GM12878 (cell line): ENCODE measurements at regions not wholly inside any gene's neighbourhood (a gene's known extent, or its start where the extent isn't known, plus 50 kb on each side); places are given as distances from the start of the nearest gene placed in this dataset.

ENCODE experiments used
- ATAC-seq: fragments of 200-7000 bp; cut with Tn5 transposase; 3 replicates; pipeline ENCODE4 v1.9.1; 2020; ENCODE audit warnings: mild to moderate bottlenecking, moderate library complexity
- BruUV-seq: library from RNA; stranded (reverse); fragments of 400-500 nt; replicated peaks from 2 replicates; lab custom pipeline; 2021; lab: Mats Ljungman, UMichigan
- CTCF ChIA-PET: fragments of 300-600 bp; sonication (Branson Sonifier 250); formaldehyde crosslinking; extraction: SDS; loops from one replicate; lab custom pipeline; 2021; ENCODE audit warnings: inconsistent platforms; lab: Yijun Ruan, JAX
- POLR2A ChIA-PET: fragments of 350-600 bp; formaldehyde crosslinking; extraction: SDS; loops from one replicate; lab custom pipeline; 2021; ENCODE audit warnings: inconsistent platforms; lab: Charles Lee
- RAD21 ChIA-PET: fragments of 300-600 bp; sonication (Branson Sonifier 250); formaldehyde crosslinking; loops from one replicate; lab custom pipeline; 2023; ENCODE audit warnings: antibody characterized with exemption; ENCODE audit not compliant: unreplicated experiment; lab: Charles Lee
- SMC1A ChIA-PET: fragments of 300-600 bp; sonication (Branson Sonifier 250); formaldehyde crosslinking; loops from one replicate; lab custom pipeline; 2023; ENCODE audit not compliant: unreplicated experiment, uncharacterized antibody; lab: Charles Lee
- DNase-seq: peaks from one replicate; pipeline ENCODE4 v3.0.0-alpha.2; 2011; ENCODE audit warnings: low read depth, low spot score
- FAIRE-seq: peaks from 3 replicates; lab custom pipeline; 2011; peaks lifted over from hg19 to GRCh38; lab: Jason Lieb, UNC
- H2AFZ ChIP-seq: 2 replicates; pipeline ENCODE4 v1.6.0; 2011; ENCODE audit warnings: low read depth, low read length, control low read depth; ENCODE audit not compliant: control insufficient read depth
- H3K27ac ChIP-seq: 2 replicates; pipeline ENCODE4 v1.5.1; 2011; ENCODE audit warnings: control low read depth; ENCODE audit not compliant: control insufficient read depth, insufficient read depth
- H3K27me3 ChIP-seq, 2 experiments: replicated peaks in 1 of 2; 2 replicates each; pipeline versions ENCODE4 v1.6.0 to v1.6.1; 2011; ENCODE audit warnings: low read length in 1 of 2; ENCODE audit not compliant: control insufficient read depth in 2 of 2, insufficient read depth in 2 of 2
- H3K36me3 ChIP-seq, 2 experiments: 2 replicates each; pipeline ENCODE4 v1.5.1; 2011; ENCODE audit warnings: low read length in 1 of 2; ENCODE audit not compliant: control insufficient read depth in 2 of 2, insufficient read depth in 2 of 2
- H3K4me1 ChIP-seq: 2 replicates; pipeline ENCODE4 v1.6.1; 2011; ENCODE audit warnings: mild to moderate bottlenecking, low read length, moderate library complexity, mixed read lengths; ENCODE audit not compliant: control insufficient read depth, insufficient read depth
- H3K4me2 ChIP-seq: 2 replicates; pipeline ENCODE4 v1.6.0; 2011; ENCODE audit warnings: control low read depth; ENCODE audit not compliant: control insufficient read depth, insufficient read depth
- H3K4me3 ChIP-seq: fragments of 200-600 bp; sonication (generic); 2 replicates; pipeline ENCODE4 v1.5.1; 2016
- H3K79me2 ChIP-seq: 2 replicates; pipeline ENCODE4 v1.6.0; 2011; ENCODE audit warnings: low read length; ENCODE audit not compliant: control insufficient read depth, insufficient read depth
- H3K9ac ChIP-seq: 2 replicates; pipeline ENCODE4 v1.8.0; 2011; ENCODE audit warnings: low read length, control low read depth, mixed read lengths; ENCODE audit not compliant: control insufficient read depth, insufficient read depth
- H3K9me3 ChIP-seq: replicated peaks from 3 replicates; pipeline ENCODE4 v1.5.1; 2011; ENCODE audit warnings: mild to moderate bottlenecking, low read length; ENCODE audit not compliant: control insufficient read depth, insufficient read depth
- H4K20me1 ChIP-seq: 2 replicates; pipeline ENCODE4 v1.6.0; 2011; ENCODE audit not compliant: control insufficient read depth, insufficient read depth
- BRCA1 ChIP-seq: IDR thresholded peaks from 2 replicates; pipeline ENCODE4 v1.6.1; 2011; ENCODE audit warnings: low read depth, low read length, improper control_type of control experiment
- CBX3 ChIP-seq: fragments of 200-600 bp; sonication (generic); IDR thresholded peaks from 2 replicates; pipeline ENCODE4 v1.6.1; 2016; ENCODE audit warnings: low read depth, borderline replicate concordance
- EP300 ChIP-seq, 2 experiments: fragments of 150-350 bp in 1 of 2; IDR thresholded peaks; 2 replicates each; pipeline ENCODE4 v1.6.1; 2011 to 2012; ENCODE audit warnings: low read depth in 2 of 2, low read length in 2 of 2, borderline replicate concordance in 1 of 2, improper control_type of control experiment in 1 of 2, inconsistent platforms in 1 of 2; ENCODE audit not compliant: control insufficient read depth in 1 of 2
- FOXM1 ChIP-seq: IDR thresholded peaks from 2 replicates; pipeline ENCODE4 v1.6.1; 2012; ENCODE audit warnings: low read depth, mild to moderate bottlenecking, inconsistent platforms, low read length, moderate library complexity
- HDAC6 ChIP-seq: fragments of 200-600 bp; sonication (generic); IDR thresholded peaks from one replicate; pipeline ENCODE4 v1.8.0; 2017; ENCODE audit warnings: antibody characterized with exemption; ENCODE audit not compliant: unreplicated experiment
- PAX8 ChIP-seq: fragments of 450-650 bp; IDR thresholded peaks from 2 replicates; pipeline ENCODE4 v1.6.1; 2017; ENCODE audit warnings: mild to moderate bottlenecking, moderate library complexity
- POLR2AphosphoS5 ChIP-seq: IDR thresholded peaks from 2 replicates; pipeline ENCODE4 v1.6.1; 2011; ENCODE audit warnings: mild to moderate bottlenecking, low read length, inconsistent platforms
- SMAD1 ChIP-seq: fragments of 450-650 bp; IDR thresholded peaks from 2 replicates; pipeline ENCODE4 v1.6.1; 2018; ENCODE audit warnings: mild to moderate bottlenecking, low read depth; ENCODE audit not compliant: partially characterized antibody
- WRNIP1 ChIP-seq: IDR thresholded peaks from 2 replicates; pipeline ENCODE4 v1.6.1; 2011; ENCODE audit warnings: low read depth, low read length, improper control_type of control experiment, borderline replicate concordance
- ZBTB11 ChIP-seq: fragments of 450-650 bp; formaldehyde crosslinking; IDR thresholded peaks from 2 replicates; pipeline ENCODE4 v1.5.0; 2022; ENCODE audit warnings: mild to moderate bottlenecking, missing genetic modification characterization
- WGBS: methylation state at CpG from one replicate; pipeline ENCODE4 v1.1.6; 2016; ENCODE audit warnings: low lambda C conversion rate; ENCODE audit not compliant: insufficient replicate concordance, insufficient coverage; ENCODE audit errors: missing lambda C conversion rate; 5-methylcytosine and 5-hydroxymethylcytosine counted together
- in situ Hi-C: fragments of 300-500 bp; cut with MboI; formaldehyde crosslinking; loops from 9 replicates; pipeline ENCODE4 v1.14.3; 2018; ENCODE audit warnings: mixed read lengths
- intact Hi-C: fragments of 100-400 bp; cut with micrococcal nuclease; formaldehyde crosslinking; loops from one replicate; pipeline ENCODE4 v1.14.2; 2022; ENCODE audit not compliant: unreplicated experiment
- TF ChIP-seq, protein P1 (sequence below): IDR thresholded peaks from 2 replicates; pipeline ENCODE4 v1.6.1; 2011; ENCODE audit warnings: low read depth, mild to moderate bottlenecking, low read length, moderate library complexity, borderline replicate concordance; ENCODE audit errors: extremely low read depth
- TF ChIP-seq, protein P2 (sequence below): fragments of 450-650 bp; IDR thresholded peaks from 2 replicates; pipeline ENCODE4 v1.6.1; 2016; ENCODE audit warnings: mild to moderate bottlenecking

DNA sequence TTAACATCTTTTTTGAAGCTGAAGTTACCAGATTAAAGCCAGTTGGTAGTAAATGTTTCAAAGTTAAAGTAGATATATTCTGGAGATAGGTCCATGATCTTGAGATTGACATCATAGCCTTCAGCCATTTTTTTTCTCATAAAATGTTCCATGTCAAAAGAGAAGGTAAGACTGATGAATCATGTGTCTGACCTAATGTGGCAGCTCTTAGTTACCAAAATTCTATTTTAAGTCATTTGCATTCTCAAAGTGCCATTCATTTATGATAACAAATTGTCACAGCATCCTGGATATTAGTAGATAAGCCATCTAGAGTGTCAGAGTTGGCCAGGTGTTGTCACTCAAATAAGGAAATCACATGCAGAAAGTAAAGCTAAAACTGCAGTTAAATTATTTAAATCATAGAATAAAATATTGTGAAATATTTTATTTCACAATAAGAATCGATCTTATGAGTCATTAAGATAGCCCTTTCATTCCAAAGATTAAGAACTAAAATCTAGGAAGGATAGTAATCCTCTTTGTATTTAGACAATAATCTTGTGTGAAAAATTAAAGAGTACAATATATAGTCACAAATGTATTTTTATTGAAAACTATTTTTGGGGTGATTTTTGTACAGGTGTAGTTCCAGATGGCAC is 65.7 kb upstream of the ADAD1 start:
- H3K4me1 ChIP-seq = no peaks in the 10 kb centered on the region
- CTCF ChIA-PET = interaction anchor here (0.7 to 2.7 kb wide), 4 partner anchors 10 to 265 kb away, joined by 3 to 10 read pairs (median 4); no protein-coding TSS in a partner anchor
- FAIRE-seq (no peak), ATAC-seq (no peak), DNase-seq (no peak)
- no peaks in the 10 kb centered on the region; a peak in 1 of 4 replicates for H3K36me3 ChIP-seq
- no peak overlapping the region for H3K27ac ChIP-seq
- no peak overlapping the region for H3K4me2 ChIP-seq
- no peak overlapping the region for H3K4me3 ChIP-seq
- RAD21 ChIA-PET = interaction anchor here (1.1 kb wide), 1 partner anchor 229 kb away, joined by 3 read pairs; no protein-coding TSS in a partner anchor
- POLR2A ChIA-PET = interaction anchor here (0.6 kb wide), 1 partner anchor 575 kb away, joined by 3 read pairs; no protein-coding TSS in a partner anchor
- no peaks in the 10 kb centered on the region for H3K27me3 ChIP-seq
- SMC1A ChIA-PET = interaction anchor here (0.6 to 2.6 kb wide), 4 partner anchors 14 to 265 kb away, joined by 3 to 8 read pairs (median 4); no protein-coding TSS in a partner anchor
- BruUV-seq = no TSS peak
- no peak for TF ChIP-seq BRCA1
- TF ChIP-seq FOXM1 = no peak
- TF ChIP-seq, protein P1, sequence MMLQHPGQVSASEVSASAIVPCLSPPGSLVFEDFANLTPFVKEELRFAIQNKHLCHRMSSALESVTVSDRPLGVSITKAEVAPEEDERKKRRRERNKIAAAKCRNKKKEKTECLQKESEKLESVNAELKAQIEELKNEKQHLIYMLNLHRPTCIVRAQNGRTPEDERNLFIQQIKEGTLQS = no peak
- no peak for TF ChIP-seq WRNIP1
- no peak overlapping the region for H2AFZ ChIP-seq
- intact Hi-C loops = no loop called here
- H3K9me3 ChIP-seq = no peaks in the 10 kb centered on the region
- 96% methylated on average over 1 of the region's 1 CpG for WGBS
- no peaks in the 10 kb centered on the region for H3K79me2 ChIP-seq
- no peak overlapping the region for H3K9ac ChIP-seq
- in situ Hi-C loops = no loop called here
- H4K20me1 ChIP-seq = no peaks in the 10 kb centered on the region

DNA sequence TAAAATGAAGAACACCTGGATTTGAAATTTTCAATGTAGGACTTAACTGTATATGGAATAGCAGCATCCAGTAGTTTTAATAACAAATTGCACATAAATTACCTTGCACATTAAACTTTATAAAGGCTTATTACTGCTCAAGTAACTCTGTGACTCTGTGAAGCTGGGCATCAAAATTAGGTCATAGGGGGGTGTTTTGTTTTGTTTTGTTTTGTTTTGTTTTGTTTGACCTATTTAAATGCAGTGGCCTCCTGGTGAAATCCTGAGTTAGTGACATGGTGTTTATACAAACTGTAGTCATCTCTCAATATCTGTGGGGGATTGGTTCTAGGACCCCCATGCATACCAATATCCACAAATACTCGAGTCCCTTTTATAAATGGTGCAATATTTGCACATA is 51.9 kb upstream of the ADAD1 start:
- no TSS peak for BruUV-seq
- RAD21 ChIA-PET = no interaction called here
- no peak for FAIRE-seq
- no peaks in the 10 kb centered on the region; a peak in 1 of 4 replicates for H3K36me3 ChIP-seq
- no peaks in the 10 kb centered on the region for H3K4me1 ChIP-seq
- CTCF ChIA-PET = no interaction called here
- H3K27ac ChIP-seq = no peak overlapping the region
- no peak overlapping the region for H3K9ac ChIP-seq
- H4K20me1 ChIP-seq = no peaks in the 10 kb centered on the region
- H2AFZ ChIP-seq = no peak overlapping the region
- H3K79me2 ChIP-seq = no peaks in the 10 kb centered on the region
- DNase-seq = no peak
- no peak overlapping the region for H3K4me2 ChIP-seq
- in situ Hi-C loops = no loop called here
- no peak for ATAC-seq
- POLR2A ChIA-PET = no interaction called here
- intact Hi-C loops = no loop called here
- SMC1A ChIA-PET = no interaction called here
- WGBS = 100% methylated on average over 1 of the region's 1 CpG
- no peaks in the 10 kb centered on the region for H3K27me3 ChIP-seq
- no peaks in the 10 kb centered on the region for H3K9me3 ChIP-seq
- no peak overlapping the region for H3K4me3 ChIP-seq
- TF ChIP-seq EP300 (IDR thresholded peaks at IDR 0.05; ENCODE audit: borderline replicate concordance in 1 of 2, control insufficient read depth in 1 of 2, low read depth in 2 of 2, low read length in 2 of 2) = no peak
- TF ChIP-seq PAX8 = no peak
- no peak for TF ChIP-seq ZBTB11 (CRISPR knock-in tag)
- no peak for TF ChIP-seq SMAD1
- no peak for TF ChIP-seq POLR2AphosphoS5
- no peak for TF ChIP-seq CBX3
- no peak for TF ChIP-seq HDAC6
- TF ChIP-seq, protein P2, sequence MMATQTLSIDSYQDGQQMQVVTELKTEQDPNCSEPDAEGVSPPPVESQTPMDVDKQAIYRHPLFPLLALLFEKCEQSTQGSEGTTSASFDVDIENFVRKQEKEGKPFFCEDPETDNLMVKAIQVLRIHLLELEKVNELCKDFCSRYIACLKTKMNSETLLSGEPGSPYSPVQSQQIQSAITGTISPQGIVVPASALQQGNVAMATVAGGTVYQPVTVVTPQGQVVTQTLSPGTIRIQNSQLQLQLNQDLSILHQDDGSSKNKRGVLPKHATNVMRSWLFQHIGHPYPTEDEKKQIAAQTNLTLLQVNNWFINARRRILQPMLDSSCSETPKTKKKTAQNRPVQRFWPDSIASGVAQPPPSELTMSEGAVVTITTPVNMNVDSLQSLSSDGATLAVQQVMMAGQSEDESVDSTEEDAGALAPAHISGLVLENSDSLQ = no peak
